ENCODE measurements at regions not wholly inside any gene's neighbourhood (a gene's known extent, or its start where the extent isn't known, plus 50 kb on each side); places are given as distances from the start of the nearest gene placed in this dataset.

DNA sequence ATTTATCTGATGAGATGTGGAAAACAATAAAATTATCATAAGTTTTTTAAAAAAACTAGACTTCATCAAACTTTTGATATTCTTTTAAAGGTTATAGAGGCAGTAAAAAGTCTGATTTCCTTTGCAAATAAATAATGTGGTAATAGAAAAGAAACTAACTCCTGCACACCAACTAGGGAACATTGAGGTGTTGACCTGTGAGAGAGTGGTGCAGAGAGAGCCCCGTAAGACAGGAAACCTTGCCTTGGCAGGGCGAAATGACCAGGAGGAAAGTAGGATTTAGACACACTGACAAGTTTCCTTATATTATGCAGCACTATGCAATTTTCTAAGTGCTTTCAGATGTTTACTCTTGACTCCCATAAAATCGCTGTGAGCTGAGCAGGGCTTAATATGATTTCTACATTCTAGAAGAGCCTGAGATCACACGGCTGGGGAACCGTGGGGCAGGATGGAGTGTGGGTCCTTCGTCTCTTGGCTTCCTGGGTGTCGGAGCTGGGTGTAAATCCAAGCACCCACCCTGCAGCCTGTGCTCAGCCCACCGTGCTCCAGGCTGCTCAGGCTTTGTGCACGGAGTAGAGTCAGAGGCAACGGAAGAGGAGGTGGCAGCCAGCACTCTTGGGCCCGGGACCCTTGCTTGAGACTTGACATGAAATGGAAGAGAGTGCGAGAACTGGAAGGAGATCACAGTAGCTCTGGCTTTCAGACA lies 61.3 kb upstream of the FOXQ1 start:
- no peak for DNase-seq (ENCODE audit: low read depth in 2 of 2)
- TF ChIP-seq, protein P1, sequence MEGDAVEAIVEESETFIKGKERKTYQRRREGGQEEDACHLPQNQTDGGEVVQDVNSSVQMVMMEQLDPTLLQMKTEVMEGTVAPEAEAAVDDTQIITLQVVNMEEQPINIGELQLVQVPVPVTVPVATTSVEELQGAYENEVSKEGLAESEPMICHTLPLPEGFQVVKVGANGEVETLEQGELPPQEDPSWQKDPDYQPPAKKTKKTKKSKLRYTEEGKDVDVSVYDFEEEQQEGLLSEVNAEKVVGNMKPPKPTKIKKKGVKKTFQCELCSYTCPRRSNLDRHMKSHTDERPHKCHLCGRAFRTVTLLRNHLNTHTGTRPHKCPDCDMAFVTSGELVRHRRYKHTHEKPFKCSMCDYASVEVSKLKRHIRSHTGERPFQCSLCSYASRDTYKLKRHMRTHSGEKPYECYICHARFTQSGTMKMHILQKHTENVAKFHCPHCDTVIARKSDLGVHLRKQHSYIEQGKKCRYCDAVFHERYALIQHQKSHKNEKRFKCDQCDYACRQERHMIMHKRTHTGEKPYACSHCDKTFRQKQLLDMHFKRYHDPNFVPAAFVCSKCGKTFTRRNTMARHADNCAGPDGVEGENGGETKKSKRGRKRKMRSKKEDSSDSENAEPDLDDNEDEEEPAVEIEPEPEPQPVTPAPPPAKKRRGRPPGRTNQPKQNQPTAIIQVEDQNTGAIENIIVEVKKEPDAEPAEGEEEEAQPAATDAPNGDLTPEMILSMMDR (IDR thresholded peaks at IDR 0.05; ENCODE audit: low read depth, low read length), result no peak
- H3K4me3 ChIP-seq (replicated peaks in 1 of 2; ENCODE audit: low read depth in 2 of 2, low read length in 2 of 2), result no peak overlapping the region

DNA sequence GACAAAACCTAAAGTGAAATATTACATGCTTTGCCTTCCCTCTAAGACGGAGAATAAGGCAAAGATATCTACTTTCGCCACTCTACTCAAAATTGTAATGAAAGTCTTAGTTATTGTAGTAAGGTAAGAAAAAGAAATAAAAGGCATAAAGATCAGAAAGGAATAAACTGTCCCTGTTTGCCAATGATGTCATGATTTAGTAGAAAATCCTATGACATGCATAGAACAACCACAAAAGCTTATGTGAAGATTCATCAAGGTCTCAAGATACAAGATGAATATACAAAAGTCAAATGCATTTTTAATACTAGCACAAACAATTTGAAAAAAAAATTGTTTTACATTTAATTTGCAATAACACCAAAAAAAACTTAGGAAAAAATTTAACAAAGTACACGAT lies 64.0 kb upstream of the FOXQ1 start:
- H3K4me3 ChIP-seq (replicated peaks in 1 of 2; ENCODE audit: low read depth in 2 of 2, low read length in 2 of 2), result no peak overlapping the region
- DNase-seq (ENCODE audit: low read depth in 2 of 2), result no peak
- TF ChIP-seq, protein P1 (IDR thresholded peaks at IDR 0.05; ENCODE audit: low read depth, low read length), result no peak

DNA sequence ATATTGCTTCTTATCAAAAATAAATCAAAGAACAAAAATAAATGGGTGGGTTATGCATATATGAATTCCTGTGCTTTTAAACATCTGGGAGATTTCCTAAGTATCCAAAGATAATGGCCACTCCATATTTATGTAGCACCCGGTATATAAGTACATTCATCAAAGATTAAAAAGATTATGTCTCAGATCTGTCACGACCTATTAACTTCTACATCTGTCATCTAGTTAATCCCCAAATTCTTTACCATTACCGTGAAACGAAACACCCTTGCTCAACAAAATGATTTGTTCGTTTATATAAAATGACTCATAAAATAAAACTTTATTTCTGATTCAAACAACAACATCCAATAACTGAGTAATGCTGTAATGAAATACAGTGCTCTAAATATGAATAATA lies 64.8 kb upstream of the FOXQ1 start:
- no peak overlapping the region for H3K4me3 ChIP-seq (replicated peaks in 1 of 2; ENCODE audit: low read depth in 2 of 2, low read length in 2 of 2)
- TF ChIP-seq, protein P1 (IDR thresholded peaks at IDR 0.05; ENCODE audit: low read depth, low read length), result no peak
- DNase-seq (ENCODE audit: low read depth in 2 of 2), result no peak

DNA sequence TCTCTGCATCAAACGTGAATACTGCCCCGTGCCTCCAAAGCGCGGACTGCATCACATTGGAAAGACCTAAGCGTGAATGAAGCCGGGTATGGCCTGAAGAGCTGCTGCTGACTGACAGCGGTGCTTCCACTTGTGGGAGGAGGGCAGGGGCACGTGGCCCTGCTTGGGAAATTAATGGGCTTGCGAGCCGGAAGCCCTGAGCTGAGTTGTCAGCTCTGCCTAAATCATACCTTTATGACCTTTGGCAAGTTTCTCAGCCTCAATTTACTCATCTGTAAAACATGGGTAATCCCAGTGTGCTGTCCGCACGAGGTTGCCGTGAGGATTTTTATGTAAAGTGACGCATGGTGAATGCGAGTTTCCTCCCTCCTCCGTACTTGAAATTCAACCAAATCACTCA lies 67.0 kb upstream of the FOXQ1 start:
- no peak overlapping the region for H3K4me3 ChIP-seq (replicated peaks in 1 of 2; ENCODE audit: low read depth in 2 of 2, low read length in 2 of 2)
- TF ChIP-seq, protein P1 (IDR thresholded peaks at IDR 0.05; ENCODE audit: low read depth, low read length), result no peak
- DNase-seq (ENCODE audit: low read depth in 2 of 2), result no peak

DNA sequence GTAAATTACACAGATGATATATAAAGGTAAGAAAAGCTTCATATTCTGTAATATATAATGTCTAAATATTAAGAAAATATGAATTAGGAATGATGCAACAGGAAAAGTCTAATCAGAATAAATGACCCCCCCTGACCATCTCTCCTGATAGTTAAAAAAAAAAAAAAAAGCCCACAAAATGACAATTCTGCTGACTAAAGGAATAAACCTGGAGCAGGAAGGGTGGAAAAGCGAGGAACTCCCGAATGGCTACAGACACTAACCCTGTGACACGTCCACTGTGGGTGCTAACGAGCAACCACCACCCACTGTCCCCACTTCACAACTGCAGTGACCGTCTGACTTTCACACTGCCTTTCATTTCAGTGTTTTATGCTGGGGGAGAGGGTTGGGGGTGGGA lies 67.6 kb upstream of the FOXQ1 start:
- H3K4me3 ChIP-seq (replicated peaks in 1 of 2; ENCODE audit: low read depth in 2 of 2, low read length in 2 of 2), result no peak overlapping the region
- TF ChIP-seq, protein P1 (IDR thresholded peaks at IDR 0.05; ENCODE audit: low read depth, low read length), result no peak
- no peak for DNase-seq (ENCODE audit: low read depth in 2 of 2)

DNA sequence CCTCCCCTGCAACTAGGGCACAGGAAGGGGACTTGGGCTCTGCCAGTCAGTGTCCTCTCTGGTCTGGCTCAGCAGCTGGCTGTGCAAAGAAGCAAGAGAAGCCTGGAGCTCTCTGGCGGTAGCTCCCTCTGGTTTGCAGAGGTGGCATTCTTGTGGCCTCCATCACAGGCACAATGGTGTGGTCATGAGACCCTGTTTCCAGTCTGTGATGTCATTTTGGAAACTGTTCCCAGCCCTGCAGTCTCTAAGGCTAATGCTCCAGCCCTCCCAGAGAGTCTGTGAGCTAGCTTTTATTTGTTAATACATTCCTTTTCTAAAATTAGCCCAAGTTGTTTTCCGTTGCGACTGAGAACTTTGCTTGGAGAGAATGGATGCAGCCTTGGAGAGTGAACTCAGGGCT lies 69.5 kb upstream of the FOXQ1 start:
- DNase-seq (ENCODE audit: low read depth in 2 of 2), result no peak
- no peak overlapping the region for H3K4me3 ChIP-seq (replicated peaks in 1 of 2; ENCODE audit: low read depth in 2 of 2, low read length in 2 of 2)
- TF ChIP-seq, protein P1 (IDR thresholded peaks at IDR 0.05; ENCODE audit: low read depth, low read length), result no peak

DNA sequence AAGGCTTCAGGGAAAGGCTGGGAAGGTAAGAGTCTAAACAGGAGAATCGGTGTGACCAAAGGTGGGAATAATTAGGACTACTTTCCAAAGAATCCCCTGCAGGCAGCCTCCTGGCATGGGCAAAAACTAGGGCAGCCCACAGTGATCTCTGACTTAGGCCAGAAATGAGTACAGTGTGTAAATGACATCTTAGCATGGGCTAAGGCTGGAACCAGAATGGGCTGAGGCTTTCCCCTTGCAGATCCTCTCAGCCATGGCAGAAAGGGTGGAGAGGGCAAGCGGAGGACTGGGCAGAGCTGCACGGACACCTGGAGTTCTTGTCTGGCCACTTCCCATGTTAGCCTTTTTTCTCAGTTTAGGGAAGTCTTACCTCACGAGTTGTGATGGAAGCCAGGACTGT lies 69.9 kb upstream of the FOXQ1 start:
- TF ChIP-seq, protein P1 (IDR thresholded peaks at IDR 0.05; ENCODE audit: low read depth, low read length), result no peak
- no peak for DNase-seq (ENCODE audit: low read depth in 2 of 2)
- H3K4me3 ChIP-seq (replicated peaks in 1 of 2; ENCODE audit: low read depth in 2 of 2, low read length in 2 of 2), result no peak overlapping the region
